ENCODE measurements at regions not wholly inside any gene's neighbourhood (a gene's known extent, or its start where the extent isn't known, plus 50 kb on each side); places are given as distances from the start of the nearest gene placed in this dataset.
"Not testable (repeated sequence)": the region's sequence is repeated elsewhere in the genome, so short reads cannot be mapped to it uniquely, and the experiment has no call there.

DNA sequence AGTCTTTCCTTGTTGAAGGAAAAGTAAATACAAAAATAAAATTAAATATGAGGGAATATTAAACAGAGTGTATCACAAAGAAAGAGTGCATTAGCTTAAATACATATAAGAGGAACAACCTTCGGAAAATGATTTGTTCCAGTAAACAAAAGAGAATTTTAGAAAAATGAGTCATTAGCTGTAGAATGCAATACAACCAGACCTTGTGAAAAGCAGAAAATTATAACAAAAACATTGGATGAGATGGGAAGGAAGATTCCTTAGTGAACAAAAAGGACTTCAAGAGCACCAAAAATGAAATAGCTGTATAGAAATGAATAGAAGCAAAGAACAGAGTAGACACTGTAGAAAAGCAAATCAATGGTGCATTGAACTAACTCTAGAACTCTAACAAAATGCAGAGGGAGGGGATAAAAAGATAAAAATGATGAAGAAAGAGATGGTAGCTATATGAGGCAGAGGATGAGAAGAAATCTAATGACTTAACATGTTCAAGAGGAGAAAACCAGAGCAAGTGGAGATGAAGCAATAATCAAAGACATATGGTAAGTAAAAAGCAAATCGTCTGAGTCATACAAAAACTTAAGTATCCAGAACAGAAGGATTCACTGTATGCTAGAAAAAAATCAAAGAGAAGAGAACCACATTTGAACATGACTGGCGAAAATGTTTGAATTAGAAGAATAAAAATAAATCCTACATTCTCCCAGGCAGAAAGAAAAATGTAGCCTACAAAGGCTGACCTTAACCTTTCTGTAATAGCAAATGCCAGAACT, 190.5 kb downstream of the TMEM26 start:
- no peak for DNase-seq

DNA sequence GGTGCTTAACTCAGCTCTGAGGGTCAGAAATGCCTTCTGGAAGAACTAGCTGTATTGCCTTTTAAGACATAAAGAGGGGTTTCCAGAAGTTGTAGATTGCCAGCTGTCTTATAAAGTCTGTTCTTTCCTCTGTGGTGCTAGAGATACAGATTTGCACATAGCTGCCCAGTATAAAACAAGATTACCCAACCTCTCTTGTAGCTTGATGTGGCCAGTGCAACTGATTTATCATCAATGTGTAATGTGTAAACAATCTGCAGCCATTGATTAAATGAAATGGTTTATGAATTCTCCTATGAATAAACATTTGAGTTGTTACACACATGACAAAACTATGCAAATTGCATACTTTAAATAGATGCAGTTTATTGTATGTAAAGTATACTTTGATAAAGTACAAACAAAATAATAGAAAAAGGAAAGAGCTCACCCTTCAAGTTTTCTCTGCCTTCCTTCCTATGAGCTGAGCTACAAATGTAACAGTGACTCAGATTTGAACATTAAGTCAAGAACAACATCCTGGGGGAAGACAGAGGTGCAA, 195.2 kb downstream of the TMEM26 start:
- DNase-seq, result no peak

DNA sequence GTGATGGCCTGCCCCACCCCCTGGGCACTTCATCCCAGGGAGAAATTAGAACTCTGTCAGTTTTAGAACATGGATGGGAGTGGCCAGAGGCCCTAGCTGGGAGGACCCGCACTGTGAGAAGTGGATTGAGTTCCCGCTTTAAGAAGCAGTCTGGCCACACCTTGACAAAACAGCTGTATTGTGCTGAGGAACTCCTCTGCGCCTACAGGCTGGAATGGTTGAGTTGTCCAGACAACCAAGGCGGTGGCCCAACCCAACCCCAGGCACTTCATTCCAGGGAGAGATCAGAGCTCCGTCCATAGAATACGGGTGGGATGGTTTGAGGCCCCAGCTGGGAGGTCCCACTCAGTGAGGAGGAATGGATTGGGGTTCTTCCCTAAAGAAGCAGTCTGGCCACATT, 196.0 kb downstream of the TMEM26 start:
- DNase-seq, result no peak

DNA sequence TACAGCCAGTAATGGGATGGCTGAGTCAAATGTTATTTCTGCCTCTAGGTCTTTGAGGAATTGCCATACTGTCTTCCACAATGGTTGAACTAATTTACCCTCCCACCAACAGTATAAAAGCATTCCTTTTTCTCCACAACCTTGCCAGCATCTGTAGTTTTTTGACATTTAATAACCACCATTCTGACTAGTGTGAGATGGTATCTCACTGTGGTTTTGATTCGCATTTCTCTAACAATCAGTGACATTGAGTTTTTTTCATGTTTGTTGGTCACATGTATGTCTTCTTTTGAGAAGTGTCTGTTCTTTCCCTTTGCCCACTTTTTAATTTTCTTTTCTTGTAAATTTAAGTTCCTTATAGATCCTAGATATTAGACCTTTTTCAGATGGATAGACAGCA, 200.9 kb downstream of the TMEM26 start:
- DNase-seq, result not testable (repeated sequence)

DNA sequence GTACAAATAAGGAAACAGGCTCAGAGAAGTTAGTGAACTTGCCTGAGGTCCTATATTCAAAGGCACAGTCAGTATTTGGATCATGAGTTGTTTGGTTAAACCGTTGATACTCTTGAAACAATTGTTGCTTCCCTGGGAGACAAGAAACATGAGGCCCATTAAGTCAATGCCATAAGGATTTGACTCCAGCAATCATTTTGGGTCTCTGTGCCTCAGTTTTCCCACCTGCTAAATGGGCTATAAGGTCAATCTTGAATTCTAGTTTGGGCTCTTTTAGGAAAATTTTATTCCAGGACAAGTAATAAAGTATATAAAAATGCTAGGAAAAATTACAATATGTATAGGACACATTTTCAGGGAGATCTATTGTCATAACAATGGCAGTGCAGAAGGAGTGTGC, 202.1 kb downstream of the TMEM26 start:
- DNase-seq, result no peak

DNA sequence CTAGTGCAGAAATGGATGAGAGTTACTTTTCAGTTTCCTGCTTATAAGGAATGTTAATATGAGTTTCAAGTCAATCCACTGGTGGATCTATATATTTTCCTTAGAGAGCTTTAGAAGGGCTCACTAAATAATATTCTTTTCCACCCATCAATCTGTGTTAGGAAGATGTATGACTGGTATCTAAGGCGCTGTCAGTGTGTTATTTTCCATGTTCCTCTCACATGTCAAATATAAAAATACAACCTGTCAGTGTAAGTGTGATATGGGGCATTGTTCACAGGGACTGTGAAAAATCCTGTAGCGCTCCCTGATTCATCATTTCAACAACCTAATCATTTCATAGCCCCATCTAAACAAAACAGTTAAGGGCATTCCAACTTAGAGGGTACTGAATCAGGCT, 203.1 kb downstream of the TMEM26 start:
- no peak for DNase-seq

DNA sequence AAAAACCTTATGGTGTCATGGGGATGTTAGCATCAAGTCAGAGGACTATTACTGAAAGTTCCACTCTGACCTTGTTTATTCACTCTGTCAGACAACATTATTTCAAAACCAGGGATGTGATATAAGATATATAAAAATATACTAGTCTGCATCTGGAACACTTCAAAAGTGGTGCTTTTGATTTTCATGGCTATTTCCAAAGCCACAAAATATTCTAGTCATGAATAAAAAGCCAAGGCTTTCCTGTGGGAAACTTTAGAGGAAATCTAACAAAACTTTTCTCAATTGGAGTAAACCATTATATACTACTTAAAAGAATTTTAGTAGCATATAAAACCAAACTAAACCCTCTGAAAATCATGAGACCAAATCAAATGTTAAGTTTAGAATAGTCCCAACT, 205.2 kb downstream of the TMEM26 start:
- no peak for DNase-seq

DNA sequence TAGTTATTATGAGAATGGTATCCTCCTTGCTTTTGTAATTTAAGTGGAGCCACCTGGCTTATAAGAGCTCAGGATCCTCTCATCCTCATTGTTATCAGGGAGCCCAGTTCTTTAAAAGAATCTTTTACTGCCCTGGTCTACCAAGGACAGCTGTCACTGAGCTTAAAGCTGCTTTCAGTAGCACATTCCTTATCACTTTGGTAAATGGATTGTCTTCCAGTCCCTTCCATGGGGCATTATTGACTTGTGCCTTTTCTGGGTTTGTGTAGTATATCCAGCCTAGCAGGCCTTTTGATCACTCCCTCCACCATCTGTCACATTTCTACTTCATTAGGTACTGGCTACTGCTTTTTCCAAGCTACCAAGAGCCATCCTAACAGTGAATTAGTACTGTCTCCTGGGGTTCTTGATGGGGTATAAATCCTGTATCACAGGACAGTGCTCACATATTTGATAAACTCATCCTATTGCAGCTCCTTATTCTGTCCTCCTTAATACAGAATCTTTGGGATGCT, 208.9 kb downstream of the TMEM26 start:
- no peak for DNase-seq

DNA sequence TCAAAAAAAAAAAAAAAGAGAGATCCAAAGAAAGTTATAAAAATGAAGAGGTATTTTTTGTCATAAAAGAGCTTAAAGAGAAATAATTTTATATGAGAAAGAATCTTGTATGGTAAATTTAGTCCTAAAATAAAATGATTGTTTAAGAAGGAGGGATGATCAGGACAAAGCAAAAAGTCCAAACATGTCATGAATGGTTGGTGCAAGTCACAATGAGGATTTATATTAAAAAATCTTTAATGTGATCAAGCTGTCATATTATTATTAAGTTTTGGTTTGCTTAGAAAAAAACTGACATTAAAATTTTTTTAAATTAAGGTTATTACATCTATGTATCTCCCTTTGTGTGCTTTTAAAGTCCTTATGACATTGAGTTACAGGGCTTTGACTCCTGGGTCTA, 220.4 kb downstream of the TMEM26 start:
- no peak for DNase-seq

DNA sequence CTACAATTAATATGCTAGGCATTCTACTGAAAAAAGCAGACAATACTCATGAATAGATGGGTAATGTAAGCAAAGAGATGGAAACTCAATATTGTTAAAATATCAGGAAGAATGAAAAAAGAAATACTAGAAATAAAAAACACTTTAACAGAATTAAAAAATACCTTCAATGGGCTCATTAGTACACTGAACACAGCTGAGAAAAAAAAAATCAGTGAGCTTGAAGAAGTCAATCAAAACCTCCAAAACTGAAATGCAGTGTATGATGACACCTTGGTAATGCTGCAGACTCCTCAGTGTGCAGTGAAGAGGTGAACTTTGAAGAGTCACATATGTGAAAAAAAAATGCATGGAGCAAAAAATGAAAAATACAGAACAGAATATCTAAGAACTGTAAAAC, 227.2 kb downstream of the TMEM26 start:
- no peak for DNase-seq

DNA sequence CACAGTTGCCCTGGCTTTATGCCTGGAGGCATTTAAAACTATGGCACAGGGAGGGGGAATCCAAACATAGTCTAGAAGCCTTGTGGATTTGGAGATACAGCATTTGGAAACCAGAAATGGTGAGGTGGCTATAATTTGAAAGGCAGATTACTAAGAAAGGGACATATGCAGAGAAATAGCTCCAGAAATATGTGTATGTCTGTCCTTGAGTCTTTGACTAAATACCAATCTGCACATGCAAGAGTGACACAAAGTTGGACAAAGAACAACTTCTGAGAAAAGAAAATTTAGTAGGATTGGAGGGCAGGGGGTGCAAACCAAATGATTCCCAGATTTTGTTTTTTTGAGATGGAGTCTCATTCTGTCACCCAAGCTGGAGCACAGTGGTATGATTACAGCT, 229.6 kb downstream of the TMEM26 start:
- no peak for DNase-seq

DNA sequence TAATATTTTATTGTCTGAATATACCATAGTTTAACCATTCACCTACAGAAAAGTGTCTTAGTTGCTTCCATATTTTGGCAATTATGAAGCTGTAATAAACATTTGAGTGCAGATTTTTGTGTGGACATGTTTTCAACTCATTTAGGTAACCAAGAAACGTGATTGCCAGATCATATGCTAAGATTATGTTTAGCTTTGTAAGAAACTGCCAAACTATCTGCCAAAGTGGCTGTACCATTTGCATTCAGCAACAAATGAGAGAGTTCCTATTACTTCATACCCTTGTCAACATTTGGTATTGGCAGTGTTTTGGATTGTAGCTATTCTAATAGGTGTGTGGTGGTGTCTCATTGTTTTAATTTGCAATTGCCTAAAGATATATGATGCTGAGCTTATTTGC, 233.5 kb downstream of the TMEM26 start:
- DNase-seq, result no peak

DNA sequence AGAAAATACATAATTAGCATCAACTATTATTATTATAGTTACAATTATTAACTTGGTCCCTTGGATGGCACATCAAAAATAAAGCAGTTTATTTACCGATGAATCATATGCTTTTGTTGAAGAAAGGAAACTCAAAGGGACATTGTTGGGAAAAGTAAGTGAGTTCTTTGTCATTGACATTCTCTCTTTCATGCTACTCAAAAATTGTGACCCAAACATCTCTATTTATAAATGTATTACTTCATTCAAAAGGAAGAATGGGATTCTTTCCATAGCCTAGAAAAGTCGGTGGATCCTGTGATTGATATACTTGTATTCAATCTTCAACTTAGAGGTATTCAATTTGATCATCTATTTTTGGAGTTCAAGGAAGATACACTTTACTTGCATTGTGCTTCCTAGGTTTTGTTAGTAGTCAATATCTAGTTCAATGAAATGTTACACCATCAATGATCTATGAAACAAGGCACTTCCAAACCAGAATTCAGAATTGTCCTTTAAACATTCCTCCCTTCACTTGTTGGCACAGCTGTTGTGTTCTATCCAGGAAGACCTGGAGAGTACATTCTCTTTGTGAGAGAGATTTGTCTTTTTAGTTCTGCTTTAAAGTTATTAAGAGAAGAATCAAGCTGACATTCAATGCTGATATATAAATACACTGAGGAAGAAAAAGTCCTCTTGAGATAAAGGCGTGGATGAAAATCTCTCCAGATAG, 235.2 kb downstream of the TMEM26 start:
- no peak for DNase-seq

DNA sequence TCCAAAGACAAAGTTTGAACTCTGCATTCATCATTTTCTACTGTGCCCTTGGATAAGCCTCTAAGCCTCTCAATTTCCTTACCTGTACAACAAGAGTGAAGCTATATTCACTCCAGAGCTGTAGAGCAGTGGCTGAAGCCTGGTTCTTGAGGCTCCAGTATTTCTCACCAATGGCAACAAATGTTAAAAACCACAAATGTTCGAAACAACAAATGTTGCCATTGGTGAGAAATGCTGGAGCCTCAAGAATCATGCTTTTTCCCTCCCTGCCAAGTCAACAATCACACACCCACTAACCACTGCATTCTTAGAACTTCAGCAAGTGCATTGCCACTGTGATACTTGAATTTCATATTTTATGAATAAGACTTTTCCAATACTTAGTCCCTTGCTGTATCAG, 237.9 kb downstream of the TMEM26 start:
- DNase-seq, result no peak

DNA sequence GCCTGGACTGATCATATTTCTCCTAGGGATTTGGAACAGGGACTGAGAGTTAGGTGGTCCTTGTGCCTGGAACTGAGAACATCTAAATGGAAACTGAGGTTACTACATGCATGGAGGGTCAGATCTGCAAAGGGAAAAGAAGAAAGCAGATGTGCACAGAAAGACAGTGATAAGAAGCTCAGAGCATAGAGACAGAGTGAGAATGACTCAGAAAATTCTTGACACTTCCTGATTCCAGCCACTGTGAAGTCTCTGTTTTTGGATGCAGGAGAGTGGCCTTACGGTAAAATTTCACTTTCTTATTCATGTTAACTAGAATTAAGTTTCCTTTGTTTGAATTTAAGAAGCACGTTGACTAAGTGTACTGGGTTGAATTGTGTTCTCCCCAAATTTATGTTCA, 241.7 kb downstream of the TMEM26 start:
- no peak for DNase-seq

DNA sequence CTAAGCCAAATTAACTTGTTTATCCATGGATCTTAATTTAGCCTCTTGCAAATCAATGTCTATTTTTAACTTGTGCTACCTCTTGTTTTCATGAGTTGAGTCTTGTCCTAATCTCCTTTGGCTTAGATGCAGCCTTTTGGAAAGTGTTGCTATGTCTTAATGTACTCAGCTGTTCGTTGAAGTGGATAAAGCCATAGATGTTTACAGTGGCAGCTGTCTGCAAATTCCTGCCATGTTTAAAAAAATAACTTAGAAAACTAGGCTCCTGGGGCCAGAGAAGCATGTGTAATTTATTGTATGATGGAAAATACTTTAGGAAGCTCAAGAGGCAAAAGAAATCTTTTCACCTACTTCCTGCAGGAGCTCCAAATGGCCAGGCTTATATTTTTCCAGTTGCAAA, 253.1 kb upstream of the RHOBTB1 start:
- no peak for DNase-seq

DNA sequence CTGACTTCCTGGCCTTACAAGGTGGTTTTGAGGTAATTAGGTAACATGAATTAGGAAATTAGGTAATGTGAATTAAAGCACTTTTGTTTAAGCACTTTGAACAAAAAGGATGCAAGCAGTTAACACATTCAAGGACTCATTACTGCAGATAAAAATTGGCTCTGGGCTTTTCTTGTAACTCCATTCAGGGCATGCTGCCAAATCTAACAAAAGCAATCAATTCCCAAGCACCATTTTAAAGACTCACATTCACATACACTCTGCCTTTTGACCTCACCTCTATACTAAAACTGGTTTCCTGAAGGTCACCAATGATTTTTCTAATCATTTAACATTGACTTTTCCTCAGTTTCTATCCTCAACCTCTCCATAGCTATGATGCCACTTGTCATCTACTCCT, 251.2 kb upstream of the RHOBTB1 start:
- DNase-seq, result no peak

DNA sequence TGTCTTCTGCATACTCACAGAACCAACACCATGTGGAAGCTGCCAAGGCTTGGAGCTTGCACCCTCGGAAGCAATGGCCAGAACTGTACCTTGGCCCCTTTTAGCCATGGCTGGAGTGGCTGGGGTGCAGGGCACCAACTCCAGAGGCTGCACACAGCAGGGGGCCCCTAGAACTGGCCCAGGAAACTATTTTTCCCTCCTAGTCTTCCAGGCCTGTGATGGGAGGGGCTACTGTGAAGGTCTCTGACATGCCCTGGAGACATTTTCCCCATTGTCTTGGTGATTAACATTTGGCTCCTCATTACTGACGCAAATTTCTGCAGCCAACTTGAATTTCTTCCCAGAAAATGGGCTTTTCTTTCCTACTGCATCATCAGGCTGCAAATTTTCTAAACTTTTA, 248.6 kb upstream of the RHOBTB1 start:
- not testable (repeated sequence) for DNase-seq

DNA sequence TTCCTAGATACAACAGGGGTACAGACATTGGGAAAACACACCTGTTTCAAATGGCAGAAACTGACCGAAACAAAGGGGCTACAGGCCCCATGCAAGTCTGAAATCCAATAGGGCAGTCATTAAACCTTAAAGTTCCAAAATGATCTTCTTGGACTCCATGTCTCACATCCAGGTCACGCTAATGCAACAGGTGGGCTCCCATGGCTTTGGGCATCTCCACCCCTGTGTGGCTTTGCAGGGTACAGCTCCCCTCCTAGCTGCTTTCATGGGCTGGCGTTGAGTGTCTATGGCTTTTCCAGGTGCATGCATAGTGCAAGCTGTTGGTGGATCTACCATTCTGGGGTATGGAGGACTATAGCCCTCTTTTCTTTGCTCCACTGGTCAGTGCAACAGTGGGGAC, 248.1 kb upstream of the RHOBTB1 start:
- DNase-seq, result no peak

DNA sequence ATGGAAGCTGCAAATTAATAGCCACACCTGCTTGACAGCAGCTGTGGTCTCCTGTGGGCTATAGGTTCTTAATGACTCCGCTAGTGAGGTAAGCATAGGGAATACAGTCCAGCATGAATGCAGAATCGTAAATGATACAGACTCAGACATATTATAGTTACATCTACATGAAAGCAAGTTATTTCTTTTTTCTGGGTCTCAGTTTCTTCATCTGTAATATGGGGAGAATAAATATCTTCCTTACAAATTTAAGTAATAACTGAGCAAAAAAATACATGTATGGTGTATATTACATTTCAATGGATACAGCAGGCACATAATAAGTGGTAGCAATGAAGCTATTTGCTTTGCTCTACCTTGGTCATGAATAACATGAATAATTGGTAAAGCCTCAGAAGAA, 245.9 kb upstream of the RHOBTB1 start:
- no peak for DNase-seq

DNA sequence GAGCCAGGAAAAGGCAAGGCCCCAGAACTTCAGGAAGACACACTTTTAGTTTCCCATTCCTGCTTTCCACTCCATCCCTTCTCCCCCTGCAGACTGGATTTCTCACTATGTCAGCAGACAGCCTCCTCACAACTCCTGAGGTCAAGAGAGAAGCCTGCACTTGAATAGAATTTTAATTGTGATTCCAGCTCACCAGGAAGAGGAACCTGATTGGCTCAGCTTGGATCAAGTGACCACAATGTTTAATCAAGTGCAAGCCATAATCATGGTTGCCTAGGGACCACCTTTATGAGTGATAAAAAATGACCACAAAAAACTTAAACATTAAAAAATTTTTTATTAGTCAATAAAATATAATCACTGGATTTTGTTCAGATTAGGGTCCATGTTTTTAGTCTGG, 244.7 kb upstream of the RHOBTB1 start:
- no peak for DNase-seq

DNA sequence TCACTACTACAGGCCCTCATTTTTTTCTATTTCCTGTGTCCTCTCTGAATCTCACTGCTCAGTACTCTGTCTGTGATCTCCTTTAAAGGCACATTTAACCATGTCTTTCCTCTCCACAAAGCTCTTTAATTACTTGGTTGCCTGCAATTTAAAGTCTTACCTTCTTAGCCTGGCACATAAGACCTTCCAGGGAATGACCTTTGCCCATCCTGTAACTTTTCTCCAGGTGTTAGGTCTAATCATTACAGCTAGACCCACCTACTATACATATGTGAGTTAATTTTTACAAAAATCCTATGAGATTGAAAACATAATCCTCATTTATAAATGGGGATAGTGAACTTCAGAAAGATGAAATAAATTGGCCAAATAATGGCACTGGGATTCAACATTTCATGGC, 244.1 kb upstream of the RHOBTB1 start:
- no peak for DNase-seq

DNA sequence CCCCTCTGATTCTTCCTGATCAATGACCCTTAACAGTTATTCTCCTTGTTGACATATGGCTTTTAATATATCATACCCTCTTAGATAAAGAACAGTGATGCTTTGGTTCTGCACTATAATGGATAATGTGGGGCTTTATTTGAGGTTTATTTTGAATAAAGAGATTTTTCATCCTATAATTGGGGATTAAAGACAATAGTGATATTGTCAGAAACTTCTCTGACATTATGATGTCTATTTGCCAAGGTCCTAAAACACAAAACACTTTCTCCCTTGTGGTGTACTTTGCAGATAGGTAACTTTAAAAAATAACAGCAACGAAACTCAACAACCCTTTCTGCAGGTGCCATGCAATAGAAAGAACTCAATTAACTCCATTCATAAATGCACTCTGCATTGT, 243.6 kb upstream of the RHOBTB1 start:
- DNase-seq, result no peak

DNA sequence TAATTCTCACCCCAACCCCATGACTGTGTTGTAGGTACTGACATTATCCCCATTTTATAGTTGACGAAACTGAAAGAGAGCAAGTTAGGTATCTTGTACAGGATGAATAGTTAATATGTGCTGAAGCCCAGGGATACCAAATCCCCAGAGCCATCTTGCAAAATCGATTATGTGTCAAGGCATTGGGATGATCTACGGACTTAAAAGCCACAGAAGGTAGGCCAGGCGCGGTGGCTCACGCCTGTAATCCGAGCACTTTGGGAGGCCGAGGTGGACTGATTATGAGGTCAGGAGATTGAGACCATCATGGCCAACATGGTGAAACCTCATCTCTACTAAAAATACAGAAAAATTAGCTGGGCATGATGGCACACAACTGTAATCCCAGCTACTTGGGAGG, 242.4 kb upstream of the RHOBTB1 start:
- DNase-seq, result no peak

Data from activated CD4-positive, alpha-beta T cell treated with anti-CD3 and anti-CD28 coated beads, Interleukin-2, amount 50 U/mL, for 48 hours (primary cell).